ENCODE measurements at regions not wholly inside any gene's neighbourhood (a gene's known extent, or its start where the extent isn't known, plus 50 kb on each side); places are given as distances from the start of the nearest gene placed in this dataset.

DNA sequence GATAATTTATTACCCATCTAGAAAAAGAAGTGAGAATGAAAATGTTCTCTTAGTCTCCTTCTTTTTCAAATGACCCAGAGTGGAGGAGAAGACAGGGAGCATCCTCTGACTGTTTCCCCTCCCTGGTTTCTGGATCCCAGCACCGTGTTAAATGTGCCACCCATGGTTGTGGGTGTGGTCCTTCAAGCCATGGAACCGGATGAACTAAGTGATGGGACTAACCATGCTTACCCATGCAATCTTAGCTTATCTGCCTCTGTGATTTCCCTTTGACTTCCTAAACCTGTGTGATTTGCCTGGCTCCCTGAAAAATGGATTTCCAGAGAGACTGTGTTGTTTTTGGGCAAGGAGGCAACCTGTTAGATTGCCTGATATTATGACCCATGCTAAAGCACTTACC, 437.1 kb downstream of the MAGEB5 start:
- no peaks in the 10 kb centered on the region for H3K36me3 ChIP-seq
- no peak overlapping the region for H3K4me3 ChIP-seq
- DNase-seq, result no peak
- TF ChIP-seq POLR2A (IDR thresholded peaks at IDR 0.05), result no peak
- TF ChIP-seq, protein P1, sequence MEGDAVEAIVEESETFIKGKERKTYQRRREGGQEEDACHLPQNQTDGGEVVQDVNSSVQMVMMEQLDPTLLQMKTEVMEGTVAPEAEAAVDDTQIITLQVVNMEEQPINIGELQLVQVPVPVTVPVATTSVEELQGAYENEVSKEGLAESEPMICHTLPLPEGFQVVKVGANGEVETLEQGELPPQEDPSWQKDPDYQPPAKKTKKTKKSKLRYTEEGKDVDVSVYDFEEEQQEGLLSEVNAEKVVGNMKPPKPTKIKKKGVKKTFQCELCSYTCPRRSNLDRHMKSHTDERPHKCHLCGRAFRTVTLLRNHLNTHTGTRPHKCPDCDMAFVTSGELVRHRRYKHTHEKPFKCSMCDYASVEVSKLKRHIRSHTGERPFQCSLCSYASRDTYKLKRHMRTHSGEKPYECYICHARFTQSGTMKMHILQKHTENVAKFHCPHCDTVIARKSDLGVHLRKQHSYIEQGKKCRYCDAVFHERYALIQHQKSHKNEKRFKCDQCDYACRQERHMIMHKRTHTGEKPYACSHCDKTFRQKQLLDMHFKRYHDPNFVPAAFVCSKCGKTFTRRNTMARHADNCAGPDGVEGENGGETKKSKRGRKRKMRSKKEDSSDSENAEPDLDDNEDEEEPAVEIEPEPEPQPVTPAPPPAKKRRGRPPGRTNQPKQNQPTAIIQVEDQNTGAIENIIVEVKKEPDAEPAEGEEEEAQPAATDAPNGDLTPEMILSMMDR (IDR thresholded peaks at IDR 0.05), result no peak
- H3K27me3 ChIP-seq, result no peaks in the 10 kb centered on the region
- H3K4me1 ChIP-seq, result no peaks in the 10 kb centered on the region
- H3K9me3 ChIP-seq, result no peaks in the 10 kb centered on the region
- no peak overlapping the region for H3K27ac ChIP-seq

DNA sequence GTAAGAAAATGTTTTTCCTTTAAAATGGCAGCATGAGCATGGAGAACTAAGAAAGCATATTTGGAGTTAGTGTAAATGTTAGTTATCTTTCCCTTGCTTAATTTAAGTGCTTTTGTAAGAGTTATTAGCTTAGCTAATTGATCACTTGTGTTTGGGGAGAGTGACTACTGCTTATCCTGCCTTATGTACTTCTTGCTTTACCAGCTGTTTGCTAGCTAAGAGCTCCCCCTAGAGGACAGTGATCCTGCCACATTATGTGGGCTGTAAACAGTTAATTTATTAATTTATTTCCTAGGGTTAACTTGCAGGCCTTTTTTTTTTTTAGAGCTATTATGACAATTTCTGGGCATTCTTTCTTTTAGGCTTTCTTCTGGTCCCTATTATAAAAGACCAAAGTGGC, 435.8 kb downstream of the MAGEB5 start:
- no peaks in the 10 kb centered on the region for H3K4me1 ChIP-seq
- no peaks in the 10 kb centered on the region for H3K9me3 ChIP-seq
- H3K4me3 ChIP-seq, result no peak overlapping the region
- H3K27ac ChIP-seq, result no peak overlapping the region
- TF ChIP-seq POLR2A (IDR thresholded peaks at IDR 0.05), result no peak
- TF ChIP-seq, protein P1 (IDR thresholded peaks at IDR 0.05), result no peak
- H3K36me3 ChIP-seq, result no peaks in the 10 kb centered on the region
- H3K27me3 ChIP-seq, result no peaks in the 10 kb centered on the region
- no peak for DNase-seq

DNA sequence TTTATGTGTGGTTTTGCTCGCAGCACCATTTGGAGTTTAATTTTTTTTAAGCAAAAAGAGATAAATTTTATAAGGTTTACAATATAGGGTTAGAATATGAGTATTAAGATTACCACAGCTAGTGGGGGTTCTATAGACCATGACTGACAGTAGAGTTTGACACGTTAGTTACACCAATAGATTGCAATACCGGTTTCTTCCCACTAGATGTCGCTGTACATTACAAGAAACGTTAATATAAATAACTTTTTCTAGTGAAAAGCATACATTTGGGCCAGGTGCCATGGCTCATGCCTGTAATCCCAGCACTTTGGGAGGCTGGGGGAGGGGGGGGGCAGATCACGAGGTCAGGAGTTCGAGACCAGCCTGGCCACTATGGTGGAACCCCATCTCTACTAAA, 433.6 kb downstream of the MAGEB5 start:
- H3K4me1 ChIP-seq, result no peaks in the 10 kb centered on the region
- H3K27me3 ChIP-seq, result no peaks in the 10 kb centered on the region
- no peak overlapping the region for H3K4me3 ChIP-seq
- H3K36me3 ChIP-seq, result no peaks in the 10 kb centered on the region
- no peak overlapping the region for H3K27ac ChIP-seq
- TF ChIP-seq POLR2A (IDR thresholded peaks at IDR 0.05), result no peak
- TF ChIP-seq, protein P1 (IDR thresholded peaks at IDR 0.05), result peak in 2 of 6 experiments; percentile 9 to 19
- DNase-seq, result no peak
- H3K9me3 ChIP-seq, result no peaks in the 10 kb centered on the region

DNA sequence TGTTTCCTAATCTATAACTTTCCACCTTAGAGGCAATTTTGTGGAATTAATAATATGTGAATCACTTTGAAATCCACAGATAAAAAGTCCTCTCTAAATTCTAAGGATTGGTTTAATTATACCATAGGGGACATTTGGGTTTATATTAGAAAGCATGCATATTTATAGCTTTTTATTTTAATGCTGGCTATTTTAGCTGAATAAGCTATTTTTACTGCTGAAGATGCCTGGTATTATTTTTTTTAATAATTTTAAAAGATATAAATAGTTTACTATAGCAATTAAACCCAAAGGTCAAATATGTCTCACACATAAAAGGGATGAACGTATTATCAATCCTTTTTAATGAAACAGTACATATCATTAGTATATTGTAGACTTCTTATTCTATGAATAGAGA, 415.4 kb downstream of the MAGEB5 start:
- Histone ChIP-seq H3K36me3 (no peaks in the 10 kb centered on the region), H3K9me3 (no peaks in the 10 kb centered on the region), H3K27me3 (no peaks in the 10 kb centered on the region), H3K4me3 (no peak overlapping the region), H3K27ac (no peak overlapping the region), H3K4me1 (no peaks in the 10 kb centered on the region)
- DNase-seq, result no peak
- TF ChIP-seq, protein P1 (IDR thresholded peaks at IDR 0.05), result no peak
- no peak for TF ChIP-seq POLR2A (IDR thresholded peaks at IDR 0.05)

DNA sequence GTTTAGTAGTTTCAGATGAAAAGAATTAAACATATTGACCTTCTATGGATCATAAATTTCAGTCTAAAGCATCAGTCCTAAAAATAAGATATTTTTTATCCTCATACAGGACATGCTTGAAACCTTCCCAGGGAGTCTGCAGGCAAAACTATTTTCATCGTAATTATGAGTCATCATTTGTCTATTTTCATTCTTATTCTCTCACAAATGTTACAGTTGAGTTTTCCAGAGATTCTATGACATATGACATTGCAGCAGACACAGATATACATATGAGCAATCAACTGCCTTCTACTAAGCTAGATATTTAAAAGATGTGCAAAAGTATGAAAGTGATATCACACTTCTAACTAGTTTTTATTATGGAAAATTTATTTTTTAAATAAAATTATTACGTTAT, 398.0 kb downstream of the MAGEB5 start:
- H3K9me3 ChIP-seq, result no peaks in the 10 kb centered on the region
- no peak overlapping the region for H3K4me3 ChIP-seq
- H3K4me1 ChIP-seq, result no peaks in the 10 kb centered on the region
- no peaks in the 10 kb centered on the region for H3K27me3 ChIP-seq
- no peak for TF ChIP-seq POLR2A (IDR thresholded peaks at IDR 0.05)
- TF ChIP-seq, protein P1 (IDR thresholded peaks at IDR 0.05), result no peak
- DNase-seq, result no peak
- no peak overlapping the region for H3K27ac ChIP-seq
- H3K36me3 ChIP-seq, result no peaks in the 10 kb centered on the region

DNA sequence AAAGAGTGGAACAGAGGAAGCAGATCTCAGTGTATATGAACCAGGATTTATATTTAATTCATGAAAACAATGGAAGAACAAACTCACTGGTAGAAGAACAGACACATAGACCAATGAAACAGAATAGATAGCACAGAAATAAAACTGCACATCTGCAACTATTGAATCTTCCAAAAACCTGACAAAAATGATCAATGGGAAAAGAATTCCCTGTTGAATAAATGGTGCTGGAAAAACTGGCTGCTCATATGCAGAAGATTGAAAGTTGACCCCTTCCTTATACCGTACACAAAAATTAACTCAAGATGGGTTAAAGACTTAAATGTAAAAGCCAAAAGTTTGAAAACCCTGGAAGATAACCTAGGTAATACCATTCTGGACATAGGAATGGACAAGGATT, 391.0 kb downstream of the MAGEB5 start:
- Histone ChIP-seq H3K4me1 (no peaks in the 10 kb centered on the region), H3K36me3 (no peaks in the 10 kb centered on the region), H3K9me3 (no peaks in the 10 kb centered on the region), H3K27ac (no peak overlapping the region), H3K27me3 (no peaks in the 10 kb centered on the region), H3K4me3 (no peak overlapping the region)
- DNase-seq, result no peak
- TF ChIP-seq, protein P1 (IDR thresholded peaks at IDR 0.05), result no peak
- TF ChIP-seq POLR2A (IDR thresholded peaks at IDR 0.05), result no peak

Data from Peyer's patch (tissue), 4 donors.